GM21447 (cell line): ENCODE measurements at regions not wholly inside any gene's neighbourhood (a gene's known extent, or its start where the extent isn't known, plus 50 kb on each side); places are given as distances from the start of the nearest gene placed in this dataset.
"Not testable (repeated sequence)": the region's sequence is repeated elsewhere in the genome, so short reads cannot be mapped to it uniquely, and the experiment has no call there.

ENCODE experiments used
- ATAC-seq: cut with Tn5 transposase; IDR thresholded peaks from one replicate; pipeline ENCODE4 v1.9.1; 2021; ENCODE audit not compliant: unreplicated experiment

- no peak for ATAC-seq
Observed at GRCh38 chr4:188911707-188912106, 772.5 kb downstream of the TRIML1 start.

- no peak for ATAC-seq
Observed at GRCh38 chr4:188915175-188915574, 775.9 kb downstream of the TRIML1 start.

GRCh38 chr4:188918787-188919186 lies 779.5 kb downstream of the TRIML1 start:
- ATAC-seq: no peak

- ATAC-seq: no peak
Observed at GRCh38 chr4:188930822-188931221, 791.6 kb downstream of the TRIML1 start.

GRCh38 chr4:188934320-188934962 lies 795.2 kb downstream of the TRIML1 start:
- no peak for ATAC-seq

GRCh38 chr4:188941524-188942119 lies 802.4 kb downstream of the TRIML1 start:
- ATAC-seq: no peak

GRCh38 chr4:188942606-188943005 lies 803.4 kb downstream of the TRIML1 start:
- no peak for ATAC-seq

GRCh38 chr4:188949596-188949995 lies 810.4 kb downstream of the TRIML1 start:
- ATAC-seq: no peak

- ATAC-seq: no peak
Observed at GRCh38 chr4:188955066-188955465, 815.8 kb downstream of the TRIML1 start.

GRCh38 chr4:188956566-188956965 lies 817.3 kb downstream of the TRIML1 start:
- no peak for ATAC-seq

GRCh38 chr4:188958346-188958745 lies 819.1 kb downstream of the TRIML1 start:
- ATAC-seq: no peak

GRCh38 chr4:188959424-188959823 lies 820.2 kb downstream of the TRIML1 start:
- no peak for ATAC-seq

GRCh38 chr4:188960411-188961093 lies 821.3 kb downstream of the TRIML1 start:
- ATAC-seq: no peak

- ATAC-seq: no peak
Observed at GRCh38 chr4:188971125-188971524, 831.9 kb downstream of the TRIML1 start.

GRCh38 chr4:188975271-188975670 lies 836.0 kb downstream of the TRIML1 start:
- no peak for ATAC-seq

- no peak for ATAC-seq
Observed at GRCh38 chr4:188976644-188977115, 837.4 kb downstream of the TRIML1 start.

GRCh38 chr4:188977232-188977631 lies 838.0 kb downstream of the TRIML1 start:
- ATAC-seq: not testable (repeated sequence)

- ATAC-seq: no peak
Observed at GRCh38 chr4:188984518-188984917, 845.3 kb downstream of the TRIML1 start.

- no peak for ATAC-seq
Observed at GRCh38 chr4:188986271-188986689, 847.0 kb downstream of the TRIML1 start.

GRCh38 chr4:188987011-188987410 lies 847.8 kb downstream of the TRIML1 start:
- no peak for ATAC-seq

GRCh38 chr4:188988131-188988530 lies 848.9 kb downstream of the TRIML1 start:
- no peak for ATAC-seq

- ATAC-seq: no peak
Observed at GRCh38 chr4:188989371-188989770, 850.1 kb downstream of the TRIML1 start.
